HepG2 (cell line): ENCODE measurements at regions not wholly inside any gene's neighbourhood (a gene's known extent, or its start where the extent isn't known, plus 50 kb on each side); places are given as distances from the start of the nearest gene placed in this dataset.

Experiments
- BRD4 ChIP-seq: sonication (generic); formaldehyde crosslinking; IDR thresholded peaks from 2 replicates; pipeline ENCODE4 v1.4.0; 2020; ENCODE audit warnings: missing genetic modification reagents
- ETS1 ChIP-seq: sonication (generic); formaldehyde crosslinking; IDR thresholded peaks from 2 replicates; pipeline ENCODE4 v1.4.0; 2020; ENCODE audit warnings: missing genetic modification reagents
- FOXK1 ChIP-seq: sonication (generic); formaldehyde crosslinking; IDR thresholded peaks from 2 replicates; pipeline ENCODE4 v1.4.0; 2020; ENCODE audit warnings: low read depth, missing genetic modification reagents, borderline replicate concordance
- FOXM1 ChIP-seq: sonication (generic); formaldehyde crosslinking; IDR thresholded peaks from 2 replicates; pipeline ENCODE4 v1.5.0; 2020; ENCODE audit warnings: missing genetic modification reagents
- MLLT10 ChIP-seq: sonication (generic); formaldehyde crosslinking; IDR thresholded peaks from 2 replicates; pipeline ENCODE4 v1.4.0; 2020; ENCODE audit warnings: missing genetic modification reagents
- SKIL ChIP-seq: sonication (generic); formaldehyde crosslinking; IDR thresholded peaks from 2 replicates; pipeline ENCODE4 v1.8.0; 2022; ENCODE audit warnings: missing genetic modification reagents, mild to moderate bottlenecking, moderate library complexity, borderline replicate concordance
- SP140L ChIP-seq: sonication (generic); formaldehyde crosslinking; IDR thresholded peaks from 2 replicates; pipeline ENCODE4 v1.4.0; 2020; ENCODE audit warnings: missing genetic modification reagents, borderline replicate concordance
- ZFP41 ChIP-seq: sonication (generic); formaldehyde crosslinking; IDR thresholded peaks from 2 replicates; pipeline ENCODE4 v1.4.0; 2020; ENCODE audit warnings: mild to moderate bottlenecking, missing genetic modification reagents, borderline replicate concordance
- ZNF124 ChIP-seq: sonication (generic); formaldehyde crosslinking; IDR thresholded peaks from 2 replicates; pipeline ENCODE4 v1.4.0; 2020; ENCODE audit warnings: missing genetic modification reagents
- TF ChIP-seq, protein P1 (sequence below): IDR thresholded peaks from 2 replicates; pipeline ENCODE4 v1.6.1; 2012; ENCODE audit warnings: inconsistent platforms
- TF ChIP-seq, protein P2 (sequence below): sonication (generic); formaldehyde crosslinking; IDR thresholded peaks from 2 replicates; pipeline ENCODE4 v1.4.0; 2020; ENCODE audit warnings: mild to moderate bottlenecking, low read depth, missing genetic modification reagents

- TF ChIP-seq SP140L (CRISPR knock-in tag), result no peak
- no peak for TF ChIP-seq ZNF124 (CRISPR knock-in tag)
- TF ChIP-seq BRD4, result no peak
- no peak for TF ChIP-seq FOXM1 (CRISPR knock-in tag)
- TF ChIP-seq, protein P1, sequence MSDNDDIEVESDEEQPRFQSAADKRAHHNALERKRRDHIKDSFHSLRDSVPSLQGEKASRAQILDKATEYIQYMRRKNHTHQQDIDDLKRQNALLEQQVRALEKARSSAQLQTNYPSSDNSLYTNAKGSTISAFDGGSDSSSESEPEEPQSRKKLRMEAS, result no peak
- TF ChIP-seq ZFP41, result no peak
- TF ChIP-seq ETS1 (CRISPR knock-in tag), result no peak
- no peak for TF ChIP-seq MLLT10 (CRISPR knock-in tag)
- TF ChIP-seq FOXK1 (CRISPR knock-in tag), result no peak
- TF ChIP-seq, protein P2, sequence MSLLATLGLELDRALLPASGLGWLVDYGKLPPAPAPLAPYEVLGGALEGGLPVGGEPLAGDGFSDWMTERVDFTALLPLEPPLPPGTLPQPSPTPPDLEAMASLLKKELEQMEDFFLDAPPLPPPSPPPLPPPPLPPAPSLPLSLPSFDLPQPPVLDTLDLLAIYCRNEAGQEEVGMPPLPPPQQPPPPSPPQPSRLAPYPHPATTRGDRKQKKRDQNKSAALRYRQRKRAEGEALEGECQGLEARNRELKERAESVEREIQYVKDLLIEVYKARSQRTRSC, result no peak
- TF ChIP-seq SKIL (CRISPR knock-in tag), result no peak
These were observed 384.7 kb upstream of the KCND2 start for GRCh38 chr7:119888251-119888650.
